Activated T-helper 1 cell treated with anti-CD3 and anti-CD28 coated beads, Interleukin-12 subunit alpha, Interleukin-12 subunit beta, Interleukin-2, Interleukin-4 antibody, amounts not matched to agents 30 ng/mL and 10 ng/mL and 1 ng/mL, durations not matched to agents 14 hours and 24 hours and 36 hours (primary cell): ENCODE measurements at regions not wholly inside any gene's neighbourhood (a gene's known extent, or its start where the extent isn't known, plus 50 kb on each side); places are given as distances from the start of the nearest gene placed in this dataset.

Source experiments
- DNase-seq: peaks from one replicate; pipeline ENCODE4 v3.0.0; 2021; ENCODE audit warnings: low spot score
- H3K27ac Mint-ChIP-seq: one replicate; pipeline ENCODE4 v1.8.0; 2021; ENCODE audit warnings: mild to moderate bottlenecking, mixed read lengths
- H3K27me3 Mint-ChIP-seq: one replicate; pipeline ENCODE4 v1.8.0; 2022; ENCODE audit warnings: mild to moderate bottlenecking, moderate library complexity, mixed read lengths; ENCODE audit not compliant: insufficient read depth
- H3K36me3 Mint-ChIP-seq: one replicate; pipeline ENCODE4 v1.8.0; 2021; ENCODE audit warnings: low read depth, mixed read lengths
- H3K4me1 Mint-ChIP-seq: one replicate; pipeline ENCODE4 v1.8.0; 2021; ENCODE audit warnings: low read depth, mixed read lengths
- H3K4me3 Mint-ChIP-seq: one replicate; pipeline ENCODE4 v1.8.0; 2021; ENCODE audit warnings: mild to moderate bottlenecking, moderate library complexity, mixed read lengths
- H3K9me3 Mint-ChIP-seq: one replicate; pipeline ENCODE4 v1.8.0; 2021; ENCODE audit warnings: mixed read lengths
- intact Hi-C: fragments of 100-400 bp; cut with micrococcal nuclease; formaldehyde crosslinking; loops from one replicate; pipeline ENCODE4 v1.15.1; 2024

DNA sequence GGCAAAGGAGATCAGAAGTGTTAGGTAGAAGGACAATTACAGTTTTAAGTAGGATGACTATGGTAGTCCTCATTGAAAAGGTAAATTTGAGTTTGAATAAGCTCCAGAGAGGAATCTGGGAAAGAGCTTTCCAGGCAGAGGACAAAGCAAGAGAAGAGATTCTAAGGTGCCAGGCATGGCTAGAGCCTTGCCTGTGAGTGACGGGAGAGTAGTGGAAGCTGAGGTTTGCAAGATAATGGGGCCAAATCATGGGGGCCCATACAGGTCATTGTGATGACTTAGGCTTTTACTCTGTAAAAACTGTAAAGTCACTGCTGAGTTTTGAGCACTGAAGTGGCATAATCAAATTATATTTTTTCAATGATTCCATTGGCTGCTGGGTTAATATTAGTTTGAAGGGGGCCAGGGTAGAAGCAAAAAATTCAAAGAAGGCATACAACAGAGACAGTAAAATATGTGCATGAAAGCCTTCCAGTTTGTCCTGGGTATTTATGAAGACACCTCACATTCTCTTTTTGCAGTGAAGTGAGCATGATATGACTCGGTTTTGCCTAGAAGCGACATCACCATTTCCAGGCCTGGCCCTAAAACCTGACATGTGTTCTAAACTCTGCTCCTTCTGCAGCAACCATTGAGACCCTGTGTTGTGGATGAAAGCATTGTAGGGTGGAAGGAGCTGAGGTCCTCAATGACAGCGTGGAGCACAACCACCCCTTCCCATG lies 279.8 kb upstream of the TNC start:
- H3K9me3 Mint-ChIP-seq, result no peaks in the 10 kb centered on the region
- intact Hi-C loops, result no loop called here
- DNase-seq, result no peak
- no peaks in the 10 kb centered on the region for H3K4me1 Mint-ChIP-seq
- H3K27ac Mint-ChIP-seq, result no peak overlapping the region
- no peak overlapping the region for H3K4me3 Mint-ChIP-seq
- no peaks in the 10 kb centered on the region for H3K27me3 Mint-ChIP-seq
- H3K36me3 Mint-ChIP-seq, result no peaks in the 10 kb centered on the region

DNA sequence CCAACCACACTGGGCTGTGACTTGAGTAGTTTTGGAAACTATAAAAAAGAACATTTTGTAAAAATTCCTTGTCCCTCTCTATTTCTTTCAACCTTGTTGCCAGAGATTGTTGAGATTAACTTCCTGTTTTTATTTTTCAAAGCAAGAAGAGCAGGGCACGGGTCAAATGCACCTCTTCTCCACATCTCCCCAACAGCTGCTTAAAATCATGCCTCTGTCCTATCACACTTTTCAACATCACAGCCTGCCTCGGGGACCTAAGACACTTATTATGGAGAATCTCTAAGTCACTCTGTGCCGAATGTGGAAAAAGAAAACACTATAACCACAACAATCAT lies 280.3 kb upstream of the TNC start:
- no peaks in the 10 kb centered on the region for H3K36me3 Mint-ChIP-seq
- intact Hi-C loops, result no loop called here
- no peaks in the 10 kb centered on the region for H3K27me3 Mint-ChIP-seq
- no peak overlapping the region for H3K4me3 Mint-ChIP-seq
- H3K4me1 Mint-ChIP-seq, result no peaks in the 10 kb centered on the region
- DNase-seq, result no peak
- H3K9me3 Mint-ChIP-seq, result no peaks in the 10 kb centered on the region
- no peak overlapping the region for H3K27ac Mint-ChIP-seq

DNA sequence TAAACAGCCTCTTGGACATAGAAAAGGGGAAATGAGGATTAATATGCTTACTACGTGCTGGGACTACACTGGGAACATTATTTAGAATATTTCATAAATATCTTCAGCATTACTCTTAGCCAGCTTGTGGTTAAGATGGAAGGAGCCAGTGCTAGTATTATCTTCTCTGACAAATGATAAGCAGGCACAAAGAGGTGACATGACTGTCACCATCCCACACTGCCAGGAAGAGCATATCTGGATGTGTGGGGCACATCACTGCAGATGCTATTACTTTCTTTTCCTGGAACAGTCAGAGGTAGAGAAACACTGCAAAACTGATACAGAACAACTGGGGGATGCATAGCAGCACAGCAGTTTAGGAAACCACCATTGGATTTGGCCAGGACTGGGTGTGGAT lies 281.0 kb upstream of the TNC start:
- Mint-ChIP-seq H3K4me3 (no peak overlapping the region), H3K27ac (no peak overlapping the region), H3K36me3 (no peaks in the 10 kb centered on the region), H3K27me3 (no peaks in the 10 kb centered on the region), H3K9me3 (no peaks in the 10 kb centered on the region), H3K4me1 (no peaks in the 10 kb centered on the region)
- no peak for DNase-seq
- intact Hi-C loops, result no loop called here

DNA sequence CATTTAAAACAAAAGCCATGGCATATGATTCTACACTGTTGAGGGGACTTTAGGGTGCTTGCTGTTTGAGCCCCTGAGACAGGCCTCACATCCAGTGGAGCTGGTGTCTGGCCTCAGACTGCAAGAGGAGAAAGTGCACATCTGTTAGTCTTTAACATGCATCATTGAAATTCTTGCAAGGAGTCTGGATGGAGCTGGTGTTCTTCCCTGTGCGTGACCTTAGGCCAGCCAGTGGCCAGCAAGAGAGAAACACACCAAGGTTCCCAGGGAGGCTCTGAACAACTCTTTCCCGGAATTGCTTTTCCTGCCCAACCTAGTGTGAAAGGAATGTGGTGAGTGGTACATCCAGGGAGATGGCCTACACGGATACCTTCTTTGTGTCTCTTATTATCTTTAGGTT lies 282.8 kb upstream of the TNC start:
- Mint-ChIP-seq H3K9me3 (no peaks in the 10 kb centered on the region), H3K27me3 (no peaks in the 10 kb centered on the region), H3K4me3 (no peak overlapping the region), H3K4me1 (no peaks in the 10 kb centered on the region), H3K27ac (no peak overlapping the region), H3K36me3 (no peaks in the 10 kb centered on the region)
- no peak for DNase-seq
- intact Hi-C loops, result no loop called here

DNA sequence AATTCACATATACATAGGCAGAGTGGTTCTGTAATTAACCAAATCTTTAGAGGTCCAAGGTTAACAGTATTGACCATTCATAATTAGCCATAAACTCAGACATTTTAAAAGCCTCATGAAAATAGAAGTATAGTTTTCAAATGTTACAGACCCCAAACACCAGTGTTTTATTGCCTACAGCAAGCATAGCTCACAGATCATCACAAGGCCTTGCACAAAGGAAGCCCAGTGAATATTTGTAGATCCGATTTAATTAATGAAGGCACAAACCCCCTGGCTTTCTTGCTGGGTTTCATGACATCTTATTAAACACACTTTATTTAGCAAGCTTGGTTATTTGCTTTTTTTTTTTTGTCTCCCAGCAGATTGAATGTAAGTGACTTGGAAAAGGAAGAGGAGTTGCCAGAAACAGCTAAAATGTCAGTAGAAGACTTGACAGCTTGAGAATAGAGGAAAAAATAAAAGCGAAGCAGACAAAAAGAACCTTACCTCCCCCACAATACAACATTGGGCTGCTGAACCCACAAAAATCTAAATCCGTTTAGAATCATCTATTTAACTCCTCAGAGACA lies 283.9 kb upstream of the TNC start:
- Mint-ChIP-seq H3K36me3 (no peaks in the 10 kb centered on the region), H3K4me3 (no peak overlapping the region)

DNA sequence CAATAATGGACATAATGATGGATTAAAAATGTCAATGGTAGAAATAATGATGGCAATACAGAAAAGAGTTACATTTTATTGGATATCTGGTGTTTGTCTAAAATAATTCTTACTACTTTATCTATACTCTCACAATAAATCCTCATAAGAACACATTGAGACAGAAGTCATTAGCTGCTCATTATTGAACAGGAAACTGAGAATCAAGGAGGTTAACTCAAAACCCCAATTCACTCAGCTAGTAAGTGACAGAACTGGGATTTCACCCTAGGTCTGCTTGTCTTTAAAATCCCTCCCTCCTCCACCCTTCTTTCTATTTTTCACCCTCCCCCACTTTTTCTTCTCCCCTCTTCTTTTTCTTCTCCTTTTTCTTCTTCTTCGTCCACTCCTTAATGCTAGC lies 285.8 kb upstream of the TNC start:
- Mint-ChIP-seq H3K9me3 (peaks cover 4% of the 10 kb centered on the region), H3K27ac (no peak overlapping the region), H3K36me3 (no peaks in the 10 kb centered on the region), H3K4me1 (no peaks in the 10 kb centered on the region), H3K27me3 (no peaks in the 10 kb centered on the region), H3K4me3 (no peak overlapping the region)
- no peak for DNase-seq
- intact Hi-C loops, result no loop called here

More for the DNA sequence above, 283.9 kb upstream of the TNC start:
- no peaks in the 10 kb centered on the region for H3K9me3 Mint-ChIP-seq
- no peak overlapping the region for H3K27ac Mint-ChIP-seq
- no peaks in the 10 kb centered on the region for H3K4me1 Mint-ChIP-seq
- intact Hi-C loops, result no loop called here
- DNase-seq, result no peak
- no peaks in the 10 kb centered on the region for H3K27me3 Mint-ChIP-seq

DNA sequence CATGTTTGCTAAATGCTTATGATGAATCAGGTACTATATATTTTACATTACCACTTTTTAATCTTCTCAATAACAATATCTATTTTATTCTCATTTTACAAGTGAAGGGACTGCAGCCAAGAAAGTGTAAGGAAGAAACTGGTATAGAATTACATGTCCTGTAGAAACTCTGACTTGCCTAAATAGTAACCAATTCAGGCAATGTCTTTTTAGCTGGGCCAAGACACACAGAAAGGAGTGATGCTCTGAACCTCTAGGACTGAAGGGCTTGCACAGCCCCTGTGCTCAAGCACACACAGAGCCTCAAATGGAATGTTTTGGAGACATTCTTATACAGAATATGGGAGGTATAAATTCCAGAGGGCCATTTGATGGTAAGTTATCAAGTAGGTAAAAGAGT lies 286.4 kb upstream of the TNC start:
- intact Hi-C loops, result no loop called here
- DNase-seq, result no peak
- H3K4me1 Mint-ChIP-seq, result no peaks in the 10 kb centered on the region
- H3K4me3 Mint-ChIP-seq, result no peak overlapping the region
- no peak overlapping the region for H3K27ac Mint-ChIP-seq
- H3K9me3 Mint-ChIP-seq, result peaks cover 5% of the 10 kb centered on the region
- H3K27me3 Mint-ChIP-seq, result no peaks in the 10 kb centered on the region
- H3K36me3 Mint-ChIP-seq, result no peaks in the 10 kb centered on the region

DNA sequence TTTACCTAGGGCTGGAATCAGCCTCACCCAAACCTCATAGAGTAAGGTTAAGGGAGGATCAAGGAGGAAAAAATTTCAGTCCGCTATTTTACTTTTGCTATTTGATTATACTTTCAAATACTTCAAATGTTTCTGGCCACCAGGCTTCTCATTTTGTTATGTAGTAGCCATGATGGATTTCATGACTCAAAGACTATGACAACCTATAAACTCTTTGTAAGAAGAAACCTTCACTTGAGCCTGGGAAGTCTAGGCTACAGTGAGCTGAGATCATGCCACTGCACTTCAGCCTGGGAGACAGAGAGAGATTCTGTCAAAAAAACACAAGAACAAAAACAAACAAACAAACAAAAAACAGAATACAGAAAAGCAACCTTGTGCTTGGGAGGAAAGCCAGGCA lies 293.6 kb upstream of the TNC start:
- Mint-ChIP-seq H3K4me3 (no peak overlapping the region), H3K27me3 (no peaks in the 10 kb centered on the region)

DNA sequence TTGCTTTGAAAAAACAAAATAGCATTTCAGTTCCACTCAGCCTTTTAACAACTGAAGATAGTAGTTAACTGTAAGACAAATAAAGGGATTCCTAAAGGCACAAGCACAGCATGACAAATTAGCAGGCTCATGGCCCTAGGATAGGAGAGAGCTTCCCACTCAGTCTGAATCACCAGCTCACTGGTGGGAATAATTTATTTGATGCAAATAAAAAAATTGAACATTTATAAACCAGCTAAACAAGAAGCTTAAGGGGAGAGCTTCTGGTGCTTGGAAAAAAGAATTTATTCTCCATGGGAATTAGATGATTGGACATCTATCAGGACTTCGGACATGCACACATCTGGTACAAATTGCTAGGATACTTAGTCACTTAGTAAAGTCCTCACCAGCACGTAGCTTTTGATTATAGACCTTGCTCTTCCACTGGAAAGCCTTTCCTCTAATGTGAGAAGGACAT lies 294.1 kb upstream of the TNC start:
- Mint-ChIP-seq H3K27ac (no peak overlapping the region), H3K9me3 (peaks cover 5% of the 10 kb centered on the region), H3K4me3 (no peak overlapping the region), H3K27me3 (no peaks in the 10 kb centered on the region), H3K4me1 (peaks cover 8% of the 10 kb centered on the region), H3K36me3 (no peaks in the 10 kb centered on the region)
- DNase-seq, result no peak
- intact Hi-C loops, result no loop called here

More for the DNA sequence above, 293.6 kb upstream of the TNC start:
- Mint-ChIP-seq H3K9me3 (peaks cover 5% of the 10 kb centered on the region), H3K4me1 (peaks cover 8% of the 10 kb centered on the region), H3K36me3 (no peaks in the 10 kb centered on the region), H3K27ac (no peak overlapping the region)
- no peak for DNase-seq
- intact Hi-C loops, result no loop called here

DNA sequence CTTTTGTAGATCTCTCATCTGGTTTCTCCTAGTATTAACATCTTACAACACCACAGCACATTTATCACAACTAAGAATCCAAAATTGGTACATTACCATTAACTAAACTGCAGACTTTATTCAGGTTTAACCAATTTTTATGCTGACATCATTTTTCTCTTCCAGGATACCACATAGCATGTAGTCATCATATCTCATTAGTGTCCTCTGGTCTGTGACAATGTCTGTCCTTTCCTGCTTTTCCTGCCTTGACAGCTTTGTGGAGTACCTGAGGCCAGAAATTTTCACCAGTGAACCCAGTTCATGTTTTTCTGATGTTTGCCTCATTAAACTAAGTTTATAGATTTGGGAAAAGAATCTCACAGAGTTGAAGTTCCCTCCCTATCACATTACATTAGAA lies 294.7 kb upstream of the TNC start:
- Mint-ChIP-seq H3K4me3 (no peak overlapping the region), H3K36me3 (no peaks in the 10 kb centered on the region), H3K4me1 (peaks cover 8% of the 10 kb centered on the region), H3K27me3 (no peaks in the 10 kb centered on the region), H3K9me3 (peaks cover 5% of the 10 kb centered on the region), H3K27ac (no peak overlapping the region)
- no peak for DNase-seq
- intact Hi-C loops, result no loop called here

DNA sequence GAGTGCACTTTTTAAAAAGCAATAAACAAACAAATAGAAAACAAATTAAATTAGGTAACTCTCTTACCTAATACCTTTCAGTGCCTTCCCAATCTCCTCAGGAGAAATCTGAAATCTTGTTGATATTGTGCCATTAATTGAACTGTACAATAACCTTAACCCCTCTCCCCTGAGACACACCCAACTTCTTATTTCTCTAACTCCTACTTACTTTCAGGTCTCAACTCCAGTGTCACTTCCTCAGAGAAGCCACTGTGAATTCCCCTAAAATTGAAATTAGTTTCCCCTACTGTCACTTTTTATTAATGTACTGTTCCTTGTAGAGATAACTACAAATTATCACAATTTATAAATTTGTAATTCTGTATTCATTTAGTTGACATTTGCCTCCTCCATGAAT lies 295.3 kb upstream of the TNC start:
- H3K36me3 Mint-ChIP-seq, result no peaks in the 10 kb centered on the region
- H3K27me3 Mint-ChIP-seq, result no peaks in the 10 kb centered on the region
- H3K9me3 Mint-ChIP-seq, result peaks cover 5% of the 10 kb centered on the region
- no peak for DNase-seq
- no peak overlapping the region for H3K4me3 Mint-ChIP-seq
- H3K4me1 Mint-ChIP-seq, result peaks cover 8% of the 10 kb centered on the region
- H3K27ac Mint-ChIP-seq, result no peak overlapping the region
- intact Hi-C loops, result no loop called here

DNA sequence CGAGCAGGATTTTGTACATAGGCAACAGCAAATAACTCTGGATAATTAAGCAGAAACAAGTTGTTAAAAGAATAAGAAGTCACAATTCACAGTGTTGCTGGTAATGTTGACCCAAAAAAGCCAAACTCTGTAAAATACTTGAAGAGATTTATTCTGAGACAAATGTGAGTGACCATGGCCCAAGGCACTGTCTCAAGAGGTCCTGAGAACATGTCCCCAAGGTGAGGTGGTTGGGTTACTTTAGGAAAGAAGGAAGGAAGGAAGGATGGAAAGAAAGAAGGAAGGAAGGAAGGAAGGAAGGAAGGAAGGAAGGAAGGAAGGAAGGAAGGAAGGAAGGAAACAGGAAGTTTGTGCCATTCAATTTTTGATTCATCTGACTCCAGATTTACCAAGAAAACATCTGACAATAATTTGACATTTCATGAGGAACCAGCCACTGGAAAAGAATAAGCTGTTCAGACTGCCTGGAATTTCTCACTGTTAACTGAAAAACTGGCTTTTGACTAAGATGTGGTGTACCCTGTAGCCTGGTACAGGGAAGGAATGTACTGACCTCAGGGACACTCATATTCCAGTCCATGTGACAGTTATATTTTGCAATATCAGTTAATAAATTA lies 295.9 kb upstream of the TNC start:
- no peaks in the 10 kb centered on the region for H3K27me3 Mint-ChIP-seq
- peaks cover 8% of the 10 kb centered on the region for H3K4me1 Mint-ChIP-seq
- no peak overlapping the region for H3K27ac Mint-ChIP-seq
- intact Hi-C loops, result no loop called here
- H3K36me3 Mint-ChIP-seq, result no peaks in the 10 kb centered on the region
- no peak overlapping the region for H3K4me3 Mint-ChIP-seq
- H3K9me3 Mint-ChIP-seq, result peaks cover under 1% of the 10 kb centered on the region
- DNase-seq, result no peak

DNA sequence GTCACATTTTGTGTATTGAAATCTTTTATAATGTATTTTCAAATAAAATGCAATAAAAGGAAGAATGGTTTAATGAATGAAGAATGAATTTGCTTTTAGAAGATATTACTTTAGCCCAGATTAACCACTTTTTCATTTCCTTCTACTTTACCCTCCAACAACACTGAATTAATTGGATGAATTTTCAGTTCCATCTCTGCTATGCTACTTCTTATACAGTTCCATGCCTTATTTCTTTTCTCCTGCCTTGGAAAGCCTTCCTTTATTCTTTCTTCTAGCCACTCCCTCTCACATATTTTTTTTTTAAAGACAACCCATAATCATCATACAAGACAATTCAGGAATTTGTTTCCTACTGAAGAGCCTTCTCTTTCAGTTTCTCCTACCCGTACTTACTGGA lies 296.6 kb upstream of the TNC start:
- Mint-ChIP-seq H3K27me3 (no peaks in the 10 kb centered on the region), H3K4me3 (no peak overlapping the region), H3K9me3 (no peaks in the 10 kb centered on the region), H3K4me1 (peaks cover 8% of the 10 kb centered on the region), H3K36me3 (no peaks in the 10 kb centered on the region), H3K27ac (no peak overlapping the region)
- intact Hi-C loops, result no loop called here
- no peak for DNase-seq
